H1 (cell line): ENCODE measurements at regions not wholly inside any gene's neighbourhood (a gene's known extent, or its start where the extent isn't known, plus 50 kb on each side); places are given as distances from the start of the nearest gene placed in this dataset.

ENCODE experiments used
- USF2 ChIP-seq: IDR thresholded peaks from 2 replicates; pipeline ENCODE4 v1.6.1; 2011; ENCODE audit warnings: low read length, improper control_type of control experiment

DNA sequence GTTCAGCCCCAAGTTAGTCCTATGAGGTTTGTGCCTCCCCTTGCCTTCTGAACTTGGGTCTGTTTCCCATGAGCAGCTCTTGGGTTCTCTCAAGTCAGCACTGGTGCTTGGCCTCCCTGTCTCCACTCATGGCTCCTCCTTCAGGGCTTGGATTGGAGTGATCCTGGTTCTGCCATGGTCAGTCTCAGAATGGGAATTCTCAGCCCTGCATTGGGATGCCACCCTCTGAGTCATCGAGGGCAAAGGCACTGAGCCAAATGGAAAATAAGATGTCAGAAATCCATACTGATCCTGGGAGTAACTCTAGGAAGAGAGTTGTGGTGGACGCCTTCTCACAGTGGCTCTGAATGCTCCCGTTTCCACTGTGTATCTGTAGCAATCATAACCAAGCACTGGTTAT is 233.4 kb upstream of the HABP2 start (continued):
- no peak for TF ChIP-seq USF2
